Right cardiac atrium (tissue), 5 donors: ENCODE measurements at regions not wholly inside any gene's neighbourhood (a gene's known extent, or its start where the extent isn't known, plus 50 kb on each side); places are given as distances from the start of the nearest gene placed in this dataset.

Experiments
- ATAC-seq, 2 donors: fragments of 200-7000 bp; cut with Tn5 transposase; one replicate each; pipeline versions ENCODE4 v1.8.0 to v1.9.1; 2020; ENCODE audit warnings: moderate library complexity in 2 of 2, mild to moderate bottlenecking in 1 of 2
- DNase-seq, 3 donors: peaks; one replicate each; pipeline ENCODE4 v3.0.0-alpha.2; 2020
- H3K27ac ChIP-seq: one replicate; pipeline ENCODE4 v1.5.1; 2013; ENCODE audit warnings: mild to moderate bottlenecking, low read length, control low read depth, moderate library complexity
- H3K27me3 ChIP-seq: one replicate; pipeline ENCODE4 v1.6.1; 2013; ENCODE audit not compliant: control insufficient read depth, insufficient read depth
- H3K4me1 ChIP-seq: one replicate; pipeline ENCODE4 v1.6.1; 2013; ENCODE audit warnings: low read length; ENCODE audit not compliant: control insufficient read depth, insufficient read depth
- H3K4me3 ChIP-seq: one replicate; pipeline ENCODE4 v1.5.1; 2013; ENCODE audit warnings: low read length, control low read depth
- H3K9me3 ChIP-seq: one replicate; pipeline ENCODE4 v1.6.1; 2013; ENCODE audit warnings: low read length; ENCODE audit not compliant: control insufficient read depth
- WGBS: extraction: QIAGEN DNeasy Blood & Tissue Kit; methylation state at CpG from one replicate; pipeline ENCODE4 v1.1.7; 2013; 5-methylcytosine and 5-hydroxymethylcytosine counted together
- intact Hi-C, 4 donors: fragments of 100-400 bp; cut with DNase I; formaldehyde crosslinking; loops; one replicate each; pipeline versions ENCODE4 v1.11.0 to v1.14.0; 2022 to 2023
- donor health status: healthy with polysubstance abuse.
- donor health status: DM: no; HTN: yes; CAD: no.
- donor health status: DM: no; HTN: no; CAD: no.
- donor health status: DM: no; HTN: yes; CAD: no; lungs with severe emphysema.
- donor health status: DM: yes; HTN: yes; CAD: no.

GRCh38 chrX:38890326-38890725 is 89.1 kb downstream of the MID1IP1 start:
- Histone ChIP-seq H3K27ac (no peak overlapping the region), H3K4me3 (no peak overlapping the region), H3K27me3 (no peaks in the 10 kb centered on the region), H3K9me3 (no peaks in the 10 kb centered on the region), H3K4me1 (no peaks in the 10 kb centered on the region)
- no peak for DNase-seq
- intact Hi-C loops, result no loop called here
- ATAC-seq, result no peak
- whole genome bisulfite sequencing, result 90% methylated on average over 1 of the region's 1 CpG

- Histone ChIP-seq H3K4me1 (no peaks in the 10 kb centered on the region), H3K4me3 (no peak overlapping the region), H3K9me3 (no peaks in the 10 kb centered on the region), H3K27ac (no peak overlapping the region), H3K27me3 (no peaks in the 10 kb centered on the region)
- intact Hi-C loops, result no loop called here
- 88% methylated on average over 6 of the region's 6 CpGs for WGBS
- DNase-seq (no peak), ATAC-seq (no peak)
Measured at GRCh38 chrX:38890963-38891362, 89.7 kb downstream of the MID1IP1 start.

GRCh38 chrX:38891641-38892413 is 90.6 kb downstream of the MID1IP1 start:
- Histone ChIP-seq H3K9me3 (no peaks in the 10 kb centered on the region), H3K4me3 (no peak overlapping the region), H3K4me1 (no peaks in the 10 kb centered on the region), H3K27me3 (no peaks in the 10 kb centered on the region), H3K27ac (no peak overlapping the region)
- no peak for DNase-seq
- intact Hi-C loops, result no loop called here
- ATAC-seq, result no peak
- WGBS, result 69% methylated on average over 4 of the region's 4 CpGs

- H3K27ac ChIP-seq, result no peak overlapping the region
- 65% methylated on average over 4 of the region's 4 CpGs for WGBS
- no peaks in the 10 kb centered on the region for H3K4me1 ChIP-seq
- no peaks in the 10 kb centered on the region for H3K27me3 ChIP-seq
- DNase-seq (no peak), ATAC-seq (no peak)
- H3K4me3 ChIP-seq, result no peak overlapping the region
- no peaks in the 10 kb centered on the region for H3K9me3 ChIP-seq
- intact Hi-C loops, result no loop called here
Measured at GRCh38 chrX:38893441-38893840, 92.2 kb downstream of the MID1IP1 start.

GRCh38 chrX:38895775-38896174 is 94.5 kb downstream of the MID1IP1 start:
- Histone ChIP-seq H3K4me1 (no peaks in the 10 kb centered on the region), H3K4me3 (no peak overlapping the region), H3K9me3 (no peaks in the 10 kb centered on the region), H3K27me3 (no peaks in the 10 kb centered on the region), H3K27ac (no peak overlapping the region)
- ATAC-seq (no peak), DNase-seq (no peak)
- intact Hi-C loops, result no loop called here
- WGBS, result 96% methylated on average over 1 of the region's 1 CpG

- ATAC-seq, result no peak
- 93% methylated on average over 4 of the region's 4 CpGs for WGBS
- DNase-seq, result no peak
- Histone ChIP-seq H3K4me1 (no peaks in the 10 kb centered on the region), H3K9me3 (no peaks in the 10 kb centered on the region), H3K27ac (no peak overlapping the region), H3K27me3 (no peaks in the 10 kb centered on the region), H3K4me3 (no peak overlapping the region)
- intact Hi-C loops, result no loop called here
Measured at GRCh38 chrX:38896724-38897298, 95.6 kb downstream of the MID1IP1 start.

- intact Hi-C loops, result no loop called here
Measured at GRCh38 chrX:38898261-38898660, 97.0 kb downstream of the MID1IP1 start.

GRCh38 chrX:38899650-38900049 is 98.4 kb downstream of the MID1IP1 start:
- ATAC-seq (no peak), DNase-seq (no peak)
- no peaks in the 10 kb centered on the region for H3K27me3 ChIP-seq
- H3K4me3 ChIP-seq, result no peak overlapping the region
- intact Hi-C loops, result no loop called here
- WGBS, result 96% methylated on average over 1 of the region's 1 CpG
- H3K4me1 ChIP-seq, result no peaks in the 10 kb centered on the region
- H3K9me3 ChIP-seq, result no peaks in the 10 kb centered on the region
- H3K27ac ChIP-seq, result no peak overlapping the region

More at GRCh38 chrX:38898261-38898660, 97.0 kb downstream of the MID1IP1 start:
- no peak overlapping the region for H3K4me3 ChIP-seq
- no peaks in the 10 kb centered on the region for H3K9me3 ChIP-seq
- ATAC-seq (no peak), DNase-seq (no peak)
- H3K4me1 ChIP-seq, result no peaks in the 10 kb centered on the region
- H3K27ac ChIP-seq, result no peak overlapping the region
- WGBS, result 56% methylated on average over 6 of the region's 6 CpGs
- H3K27me3 ChIP-seq, result no peaks in the 10 kb centered on the region

- 96% methylated on average over 6 of the region's 6 CpGs for WGBS
- no peak for ATAC-seq
- intact Hi-C loops, result no loop called here
Measured at GRCh38 chrX:38900719-38901118, 99.5 kb downstream of the MID1IP1 start.

GRCh38 chrX:38902972-38903492 is 101.8 kb downstream of the MID1IP1 start:
- ATAC-seq, result no peak
- H3K27ac ChIP-seq, result no peak overlapping the region
- DNase-seq, result no peak
- intact Hi-C loops, result no loop called here
- H3K9me3 ChIP-seq, result no peaks in the 10 kb centered on the region
- H3K27me3 ChIP-seq, result no peaks in the 10 kb centered on the region
- no peaks in the 10 kb centered on the region for H3K4me1 ChIP-seq
- H3K4me3 ChIP-seq, result no peak overlapping the region
- WGBS, result 87% methylated on average over 13 of the region's 13 CpGs

More at GRCh38 chrX:38900719-38901118, 99.5 kb downstream of the MID1IP1 start:
- DNase-seq, result no peak
- H3K4me3 ChIP-seq, result no peak overlapping the region
- no peak overlapping the region for H3K27ac ChIP-seq
- H3K9me3 ChIP-seq, result no peaks in the 10 kb centered on the region
- H3K4me1 ChIP-seq, result no peaks in the 10 kb centered on the region
- no peaks in the 10 kb centered on the region for H3K27me3 ChIP-seq

GRCh38 chrX:38916801-38917200 is 115.5 kb downstream of the MID1IP1 start:
- Histone ChIP-seq H3K27ac (no peak overlapping the region), H3K9me3 (no peaks in the 10 kb centered on the region), H3K4me3 (no peak overlapping the region), H3K27me3 (no peaks in the 10 kb centered on the region), H3K4me1 (no peaks in the 10 kb centered on the region)
- ATAC-seq, result peak in 1 of 2 donors; percentile 14
- 61% methylated on average over 6 of the region's 6 CpGs for WGBS
- intact Hi-C loops, result no loop called here
- DNase-seq, result no peak
